ENCODE measurements at regions not wholly inside any gene's neighbourhood (a gene's known extent, or its start where the extent isn't known, plus 50 kb on each side); places are given as distances from the start of the nearest gene placed in this dataset.

- no peak for DNase-seq
These were observed 51.6 kb upstream of the DYNLRB2 start for GRCh38 chr16:80489173-80489572.

DNA sequence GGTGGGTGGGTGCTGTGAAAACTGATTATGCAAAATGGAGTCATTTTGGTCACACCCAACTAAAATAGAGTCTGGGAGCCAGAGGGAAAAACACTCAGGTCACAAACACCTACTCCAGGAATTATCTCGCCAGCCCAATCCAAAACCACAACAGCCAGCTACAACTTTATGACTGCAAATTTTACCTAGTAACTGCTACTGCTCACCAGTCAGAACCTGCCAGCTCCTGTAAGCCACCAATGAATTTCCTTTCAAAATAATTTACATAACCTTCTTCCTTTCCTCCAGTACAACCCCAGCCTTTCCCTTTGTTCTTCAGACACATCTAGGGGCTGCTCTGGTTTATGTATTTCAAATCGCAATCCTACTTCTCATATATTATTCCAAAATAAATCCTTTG is 52.6 kb upstream of the DYNLRB2 start:
- DNase-seq = no peak

- DNase-seq = no peak
These were observed 60.1 kb upstream of the DYNLRB2 start for GRCh38 chr16:80480664-80481063.

DNA sequence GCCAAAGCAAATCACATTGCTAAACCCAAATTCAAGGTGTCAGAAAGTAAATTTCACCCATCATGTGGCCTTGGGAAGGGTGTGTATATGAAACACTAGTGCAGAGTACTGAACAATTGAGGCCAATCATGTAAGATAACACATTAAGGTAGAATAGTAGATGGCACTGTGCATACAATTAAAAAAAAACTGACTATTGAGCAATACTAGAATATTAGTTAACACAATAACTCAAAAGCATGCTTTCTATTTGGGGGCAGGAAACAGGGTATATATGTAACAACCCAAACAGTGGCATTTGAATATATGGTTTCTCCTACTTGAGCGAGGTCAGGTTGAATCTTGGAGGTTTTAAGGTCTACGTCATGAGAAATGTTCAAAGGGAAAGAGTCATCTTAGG is 63.0 kb upstream of the DYNLRB2 start:
- no peak for DNase-seq

GRCh38 chr16:80468029-80468428 is 72.8 kb upstream of the DYNLRB2 start:
- DNase-seq = no peak

GRCh38 chr16:80466024-80466987 is 74.5 kb upstream of the DYNLRB2 start:
- DNase-seq = peak; percentile 48

- no peak for DNase-seq
These were observed 76.9 kb upstream of the DYNLRB2 start for GRCh38 chr16:80463751-80464495.

DNA sequence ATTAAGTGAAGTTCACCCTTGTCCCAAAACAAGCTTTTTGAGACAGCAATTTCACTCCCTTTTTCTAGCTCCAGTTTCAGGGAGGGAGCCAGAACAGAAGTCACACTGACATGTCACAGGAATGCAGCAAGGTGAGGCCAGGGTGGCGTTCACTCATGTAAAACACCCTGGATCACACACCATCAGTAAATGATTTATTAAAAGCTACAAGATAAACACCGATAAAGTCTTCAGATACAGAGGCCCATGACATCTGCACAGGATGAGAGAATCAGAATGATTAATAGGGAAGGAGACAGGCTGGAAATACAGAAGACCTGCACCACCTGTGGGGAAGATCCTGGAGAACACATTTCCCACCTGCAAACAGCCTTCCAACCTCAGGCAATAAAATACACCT is 77.5 kb upstream of the DYNLRB2 start:
- DNase-seq = no peak

DNA sequence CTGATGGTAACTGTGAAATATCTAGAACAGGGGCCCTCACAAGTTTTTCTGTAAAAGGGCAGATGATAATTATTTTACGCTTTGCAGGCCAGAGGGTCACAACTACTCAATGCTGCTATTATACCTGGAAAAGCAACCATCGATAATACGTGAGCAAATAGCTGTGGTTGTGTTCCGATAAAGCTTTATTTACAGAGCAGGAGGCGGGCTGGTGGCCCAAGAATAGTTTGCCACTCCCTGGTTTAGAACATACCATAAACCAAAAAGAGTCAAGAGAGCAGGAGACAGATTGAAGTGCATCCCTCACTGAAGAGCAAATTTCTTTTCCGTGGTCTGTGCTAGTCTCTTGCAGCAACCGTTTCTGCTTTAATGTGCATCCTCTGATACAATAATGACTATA is 77.9 kb upstream of the DYNLRB2 start:
- no peak for DNase-seq

- DNase-seq = no peak
These were observed 79.8 kb upstream of the DYNLRB2 start for GRCh38 chr16:80460988-80461387.

DNA sequence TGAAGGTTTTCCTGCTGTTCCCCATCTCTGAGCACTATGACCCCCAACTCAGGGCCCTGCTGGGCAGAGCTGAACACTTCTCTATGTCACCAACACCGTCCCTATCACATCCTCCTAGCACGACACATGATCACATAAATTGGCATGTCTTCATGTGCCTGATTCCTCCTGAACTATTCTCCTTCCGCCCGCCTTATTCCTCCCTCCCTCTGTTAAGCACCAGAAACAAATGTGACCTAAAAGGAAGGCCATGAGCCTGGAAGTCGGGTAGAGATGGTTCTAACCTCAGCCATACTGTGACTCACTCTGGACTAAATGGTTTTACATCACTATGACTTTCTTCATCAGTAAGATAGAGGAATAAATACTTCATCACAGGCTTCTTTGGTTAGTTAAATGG is 80.8 kb upstream of the DYNLRB2 start:
- no peak for DNase-seq

DNA sequence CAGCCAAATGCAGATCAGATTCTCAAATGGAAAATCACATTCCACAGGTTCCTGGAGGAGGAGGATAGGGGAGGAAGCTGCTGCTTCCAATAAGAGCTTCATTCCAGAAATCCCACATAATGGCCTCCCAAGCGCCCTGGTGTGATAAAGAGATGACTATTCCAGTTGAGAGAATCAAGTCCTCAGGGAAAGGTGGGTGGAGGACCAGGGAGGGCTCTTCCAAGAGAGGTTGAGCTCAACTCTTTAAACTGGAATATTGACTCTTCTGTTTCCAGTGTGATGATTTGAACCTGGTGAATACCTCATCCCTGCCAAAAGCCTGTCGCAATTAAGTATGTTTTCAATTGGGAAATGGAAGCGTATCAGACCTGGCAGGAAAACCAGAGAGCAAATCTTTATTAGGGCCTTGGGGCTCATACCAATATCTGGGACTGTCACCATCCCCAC is 81.4 kb upstream of the DYNLRB2 start:
- no peak for DNase-seq

GRCh38 chr16:80457871-80458270 is 82.9 kb upstream of the DYNLRB2 start:
- no peak for DNase-seq

- no peak for DNase-seq
These were observed 86.0 kb upstream of the DYNLRB2 start for GRCh38 chr16:80454802-80455201.

GRCh38 chr16:80449392-80449791 is 91.4 kb upstream of the DYNLRB2 start:
- DNase-seq = no peak

DNA sequence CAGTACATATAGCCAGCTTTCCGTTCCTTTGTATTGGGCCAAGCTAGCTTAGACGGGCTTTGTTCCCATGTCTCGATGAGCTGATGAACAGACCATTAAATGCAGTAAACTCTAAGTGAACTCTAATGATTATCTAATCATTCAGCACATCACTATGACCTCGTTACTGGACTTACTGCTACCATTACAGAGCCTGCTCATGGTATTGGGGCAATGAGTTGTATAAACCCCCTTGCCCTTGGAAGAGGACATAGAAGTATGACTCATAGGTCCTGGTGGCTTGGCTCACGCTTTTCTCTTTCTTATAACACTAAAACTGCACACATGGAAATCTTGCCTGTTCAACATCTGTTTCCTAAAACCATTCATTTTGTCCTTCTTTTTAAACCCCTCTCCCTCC is 93.6 kb upstream of the DYNLRB2 start:
- no peak for DNase-seq

DNA sequence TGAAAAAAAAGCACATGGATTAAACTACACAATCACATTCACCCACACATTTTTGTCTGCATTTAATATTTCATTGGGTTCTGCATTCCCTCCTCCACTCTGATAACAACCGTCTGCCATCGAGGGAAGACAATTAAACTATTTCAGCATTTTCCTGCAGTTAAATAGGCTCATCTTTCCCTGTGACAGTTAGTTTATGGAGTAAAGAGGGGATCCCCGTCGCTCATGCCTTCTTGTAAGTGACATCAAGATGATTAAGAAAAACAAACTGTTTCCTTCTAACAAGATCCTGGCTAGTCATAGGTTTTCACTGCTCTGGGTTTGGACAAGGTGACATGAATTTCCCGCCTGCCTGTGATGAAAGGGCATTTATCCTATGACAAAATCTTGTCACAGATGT is 98.0 kb upstream of the DYNLRB2 start:
- no peak for DNase-seq

DNA sequence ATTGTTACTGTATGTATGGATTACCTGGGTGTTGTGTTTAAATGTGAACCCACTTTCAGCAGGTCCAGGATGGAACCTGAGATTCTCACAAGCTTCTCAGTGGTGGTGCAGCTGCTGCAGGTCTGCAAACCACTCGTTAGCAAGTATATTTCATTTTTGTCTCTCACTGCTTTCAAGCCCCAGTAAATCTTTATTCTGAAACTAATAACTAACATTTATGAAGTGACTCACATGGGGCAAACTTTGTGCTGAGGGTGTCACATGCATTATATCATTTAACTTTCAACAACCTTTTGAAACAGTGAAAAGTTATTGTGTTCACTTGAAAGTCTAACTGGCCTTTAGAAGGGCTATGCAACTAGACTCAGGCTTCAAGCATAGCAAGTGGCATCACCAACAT is 98.9 kb upstream of the DYNLRB2 start:
- no peak for DNase-seq

GRCh38 chr16:80440667-80441066 is 100.1 kb upstream of the DYNLRB2 start:
- DNase-seq = no peak

DNA sequence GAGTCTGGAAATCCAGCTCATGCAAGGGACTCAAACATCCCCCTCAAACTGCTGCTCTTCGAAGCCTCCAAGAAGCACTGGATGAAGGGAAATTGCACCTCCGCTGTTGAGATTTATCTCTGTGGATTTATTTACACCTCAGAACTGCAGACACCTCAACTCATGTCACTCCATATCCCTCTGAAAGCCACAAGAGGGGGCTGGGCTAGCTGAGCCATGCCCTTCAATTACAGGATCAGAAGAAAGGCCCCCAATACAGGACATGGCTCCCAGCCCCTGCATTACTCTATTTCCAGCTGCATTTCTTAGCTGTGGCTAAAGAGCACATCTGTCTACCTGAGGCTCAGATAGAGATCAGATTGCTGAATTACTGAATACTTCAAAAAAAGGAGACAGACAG is 103.1 kb upstream of the DYNLRB2 start:
- DNase-seq = no peak

- DNase-seq = no peak
These were observed 104.3 kb upstream of the DYNLRB2 start for GRCh38 chr16:80436510-80436909.

GRCh38 chr16:80433623-80434022 is 107.2 kb upstream of the DYNLRB2 start:
- DNase-seq = no peak

- DNase-seq = no peak
These were observed 113.0 kb upstream of the DYNLRB2 start for GRCh38 chr16:80427795-80428194.
